SKM-1 treated with dmso at 0.1 percent for 144 hours (cell line): ENCODE measurements at regions not wholly inside any gene's neighbourhood (a gene's known extent, or its start where the extent isn't known, plus 50 kb on each side); places are given as distances from the start of the nearest gene placed in this dataset.
A peak's percentile ranks its signal among the peaks of the same experiment; 100 is the strongest.
"Not testable (repeated sequence)": the region's sequence is repeated elsewhere in the genome, so short reads cannot be mapped to it uniquely, and the experiment has no call there.

Experiments
- DNase-seq: peaks from one replicate; lab custom pipeline; 2025; ENCODE audit not compliant: unreplicated experiment; lab: John Stamatoyannopoulos, UW

- DNase-seq: peak; percentile 54
These were observed 51.9 kb upstream of the TBL1XR1 start for GRCh38 chr3:177249203-177249602.

GRCh38 chr3:177250151-177250550 is 52.9 kb upstream of the TBL1XR1 start:
- no peak for DNase-seq

- DNase-seq: peak; percentile 72
These were observed 54.5 kb upstream of the TBL1XR1 start for GRCh38 chr3:177251755-177252154.

GRCh38 chr3:177257006-177257405 is 59.7 kb upstream of the TBL1XR1 start:
- DNase-seq: no peak

GRCh38 chr3:177257625-177258024 is 60.3 kb upstream of the TBL1XR1 start:
- DNase-seq: no peak

GRCh38 chr3:177262396-177262795 is 65.1 kb upstream of the TBL1XR1 start:
- DNase-seq: no peak

- peak; percentile 24 for DNase-seq
These were observed 66.5 kb upstream of the TBL1XR1 start for GRCh38 chr3:177263615-177264368.

GRCh38 chr3:177271811-177272501 is 74.7 kb upstream of the TBL1XR1 start:
- not testable (repeated sequence) for DNase-seq

GRCh38 chr3:177278016-177278415 is 80.7 kb upstream of the TBL1XR1 start:
- no peak for DNase-seq

GRCh38 chr3:177279118-177279815 is 82.0 kb upstream of the TBL1XR1 start:
- DNase-seq: no peak

- peak; percentile 43 for DNase-seq
These were observed 84.2 kb upstream of the TBL1XR1 start for GRCh38 chr3:177281292-177282118.

- no peak for DNase-seq
These were observed 84.9 kb upstream of the TBL1XR1 start for GRCh38 chr3:177282119-177282655.

GRCh38 chr3:177283983-177284382 is 86.7 kb upstream of the TBL1XR1 start:
- no peak for DNase-seq

GRCh38 chr3:177284383-177284881 is 87.2 kb upstream of the TBL1XR1 start:
- peak; percentile 89 for DNase-seq

- DNase-seq: no peak
These were observed 88.8 kb upstream of the TBL1XR1 start for GRCh38 chr3:177286034-177286433.

- peak; percentile 24 for DNase-seq
These were observed 89.9 kb upstream of the TBL1XR1 start for GRCh38 chr3:177287231-177287630.

GRCh38 chr3:177290633-177291032 is 93.4 kb upstream of the TBL1XR1 start:
- DNase-seq: no peak

GRCh38 chr3:177294221-177294620 is 96.9 kb upstream of the TBL1XR1 start:
- no peak for DNase-seq

GRCh38 chr3:177295116-177295515 is 97.8 kb upstream of the TBL1XR1 start:
- no peak for DNase-seq

- DNase-seq: no peak
These were observed 102.0 kb upstream of the TBL1XR1 start for GRCh38 chr3:177299250-177299649.
